Stimulated activated CD8-positive, alpha-beta memory T cell treated with anti-CD3 and anti-CD28 coated beads, Interleukin-12 subunit alpha, Interleukin-12 subunit beta, amount 100 ng/mL, for 24 hours (primary cell): ENCODE measurements at regions not wholly inside any gene's neighbourhood (a gene's known extent, or its start where the extent isn't known, plus 50 kb on each side); places are given as distances from the start of the nearest gene placed in this dataset.
"Not testable (repeated sequence)": the region's sequence is repeated elsewhere in the genome, so short reads cannot be mapped to it uniquely, and the experiment has no call there.

ENCODE experiments used
- DNase-seq: peaks from one replicate; pipeline ENCODE4 v3.0.0-alpha.2; 2020; ENCODE audit errors: extremely low read depth

DNA sequence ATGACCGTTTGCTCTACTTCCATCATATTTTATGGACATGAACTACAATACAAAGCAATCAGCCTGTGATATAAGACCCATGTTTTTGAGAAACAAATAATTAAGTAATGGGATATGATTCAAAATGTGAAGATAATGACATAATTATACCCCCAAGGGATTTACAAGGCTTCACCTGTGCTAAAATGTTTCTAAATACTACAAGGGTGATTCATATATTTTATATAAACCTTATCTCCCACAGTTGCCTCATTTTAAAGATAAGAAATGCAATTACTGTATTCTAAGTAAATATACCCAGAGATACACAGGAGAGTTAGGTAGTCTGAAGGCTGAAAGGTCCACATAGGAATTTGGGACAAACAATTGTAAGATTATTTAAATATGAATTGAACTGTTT lies 662.0 kb upstream of the CHD1 start:
- DNase-seq = no peak

DNA sequence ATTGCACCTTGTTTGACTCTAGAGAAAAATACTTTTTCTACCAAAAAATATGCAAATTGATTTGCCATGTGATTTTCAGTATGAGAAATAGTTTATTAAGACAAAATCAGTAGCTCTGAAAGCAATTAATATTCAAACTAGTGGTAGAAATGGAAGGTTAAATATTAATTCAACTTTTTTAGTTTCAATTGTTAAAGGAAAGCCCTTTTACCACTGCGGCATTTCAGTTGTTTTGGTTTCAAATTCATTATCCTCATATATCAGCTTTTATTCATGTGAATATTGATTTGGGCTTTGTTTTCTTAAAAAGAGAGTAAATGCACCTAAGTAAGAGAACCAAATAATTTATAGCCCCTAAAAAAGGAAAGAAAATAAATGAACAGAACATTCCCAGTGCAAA lies 660.6 kb upstream of the CHD1 start:
- no peak for DNase-seq

DNA sequence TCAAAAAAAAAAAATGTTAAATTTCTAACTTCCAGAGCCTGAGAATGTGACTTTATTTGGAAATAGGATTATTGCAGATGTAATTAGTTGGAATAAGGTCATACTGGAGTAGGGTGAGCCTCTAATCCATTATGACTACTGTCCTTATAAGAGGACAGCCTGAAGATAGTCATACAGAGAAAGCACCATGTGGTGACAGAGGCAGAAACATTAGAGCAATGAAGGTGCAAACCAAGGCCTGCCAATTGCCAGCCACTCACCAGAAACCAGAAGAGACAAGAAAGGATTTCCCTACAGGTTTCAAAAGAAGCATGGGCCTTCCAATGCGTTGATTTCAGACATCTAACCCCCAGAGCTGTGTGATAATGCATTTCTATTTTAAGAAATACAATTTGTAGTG lies 659.2 kb upstream of the CHD1 start:
- no peak for DNase-seq

DNA sequence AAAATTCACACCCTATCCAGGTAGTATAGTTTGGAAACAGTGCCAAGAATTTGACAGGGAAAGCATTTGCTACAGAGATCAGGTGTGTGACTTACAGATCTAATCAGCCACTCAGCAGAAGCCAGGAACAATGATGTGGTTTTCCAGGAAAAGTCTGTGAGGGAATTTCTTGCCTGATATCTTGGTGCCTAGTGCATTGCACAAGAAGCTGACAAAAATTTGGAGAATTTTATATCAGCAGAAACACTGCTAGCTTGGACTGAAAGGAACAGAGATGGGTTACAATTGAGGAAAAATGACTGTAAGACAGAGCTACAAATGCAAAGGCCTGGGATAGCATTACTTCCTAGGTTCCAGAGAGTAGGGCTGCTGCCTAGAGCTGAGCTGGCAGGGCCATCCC lies 658.1 kb upstream of the CHD1 start:
- DNase-seq = no peak

DNA sequence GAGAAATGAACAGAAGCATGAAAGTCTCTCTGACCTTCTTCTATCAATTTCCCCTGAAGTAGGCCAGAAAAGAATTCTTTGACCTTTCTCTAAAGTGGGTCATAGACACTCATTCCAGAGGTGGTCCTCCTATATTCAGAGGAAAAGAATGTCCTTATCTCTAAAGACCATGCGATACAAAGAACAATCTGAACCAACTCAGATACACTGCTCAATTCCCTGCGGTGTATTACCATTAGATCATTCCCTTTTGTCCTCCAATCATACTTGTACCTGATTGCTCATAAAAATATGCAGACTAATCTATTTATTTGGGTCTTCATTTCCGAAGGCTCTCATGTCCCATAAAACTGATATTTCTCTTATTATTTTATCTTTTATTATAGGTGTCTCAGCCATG lies 652.4 kb upstream of the CHD1 start:
- not testable (repeated sequence) for DNase-seq

DNA sequence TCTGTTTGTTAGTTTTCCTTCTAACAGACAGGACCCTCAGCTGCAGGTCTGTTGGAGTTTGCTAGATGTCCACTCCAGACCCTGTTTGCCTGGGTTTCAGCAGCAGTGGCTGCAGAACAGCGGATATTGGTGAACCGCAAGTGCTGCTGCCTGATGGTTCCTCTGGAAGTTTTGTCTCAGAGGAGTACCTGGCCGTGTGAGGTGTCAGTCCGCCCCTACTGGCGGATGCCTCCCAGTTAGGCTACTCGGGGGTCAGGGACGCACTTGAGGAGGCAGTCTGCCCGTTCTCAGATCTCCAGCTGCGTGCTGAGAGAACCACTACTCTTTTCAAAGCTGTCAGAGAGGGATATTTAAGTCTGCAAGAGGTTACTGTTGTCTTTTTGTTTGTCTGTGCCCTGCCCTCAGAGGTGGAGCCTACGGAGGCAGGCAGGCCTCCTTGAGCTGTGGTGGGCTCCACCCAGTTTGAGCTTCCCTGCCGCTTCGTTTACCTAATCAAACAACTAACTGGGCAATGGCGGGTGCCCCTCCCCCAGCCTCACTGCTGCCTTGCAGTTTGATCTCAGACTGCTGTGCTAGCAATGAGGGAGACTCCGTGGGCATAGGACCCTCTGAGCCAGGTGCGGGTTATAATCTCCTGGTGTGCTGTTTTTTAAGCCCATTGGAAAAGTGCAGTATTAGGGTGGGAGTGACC lies 634.3 kb upstream of the CHD1 start:
- not testable (repeated sequence) for DNase-seq

DNA sequence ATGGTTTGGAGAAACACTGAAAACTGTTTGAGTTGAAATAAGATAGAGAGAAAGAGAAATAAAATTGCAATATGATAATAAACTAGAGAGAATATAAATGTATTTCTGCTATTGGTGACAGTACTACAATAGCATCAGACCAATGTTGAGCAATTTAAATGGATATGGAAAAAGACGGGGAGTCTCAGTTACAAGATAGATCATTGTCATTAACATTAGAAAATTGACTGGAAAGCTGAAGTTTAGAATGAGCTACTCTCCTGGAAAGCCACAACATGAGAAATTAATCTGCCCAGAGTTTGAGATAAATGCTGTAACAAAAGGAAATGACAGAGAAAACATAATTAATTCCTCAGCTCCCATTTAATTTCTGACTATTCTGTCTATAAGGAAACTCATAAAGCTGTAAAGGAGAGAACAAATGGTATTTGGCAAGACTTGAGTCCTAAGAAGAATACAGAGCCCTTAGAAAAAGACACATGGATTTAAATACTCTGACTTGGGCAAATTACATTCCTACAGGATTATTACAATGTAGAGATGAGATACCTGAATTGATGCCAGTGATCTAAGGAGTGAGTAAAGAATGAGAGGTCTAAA lies 624.5 kb upstream of the CHD1 start:
- no peak for DNase-seq

DNA sequence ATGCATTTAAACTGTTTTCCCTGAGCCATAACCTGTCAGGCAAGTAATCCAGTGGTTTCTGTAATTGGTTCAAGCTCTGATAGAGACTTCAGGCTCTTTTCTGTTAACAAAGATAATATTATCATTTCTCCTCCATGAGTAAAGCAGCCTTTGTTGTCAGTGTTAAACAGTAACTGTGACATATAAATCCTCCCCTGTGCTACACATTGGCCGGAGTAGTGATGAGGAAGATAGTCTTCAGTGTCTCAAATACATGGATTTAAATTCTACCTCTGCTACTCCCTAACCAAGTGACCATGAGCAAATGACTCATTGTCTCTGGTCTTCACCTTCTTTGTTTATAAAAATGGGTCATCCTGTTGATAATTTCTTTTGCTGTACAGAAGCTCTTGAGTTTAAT lies 615.5 kb upstream of the CHD1 start:
- no peak for DNase-seq

DNA sequence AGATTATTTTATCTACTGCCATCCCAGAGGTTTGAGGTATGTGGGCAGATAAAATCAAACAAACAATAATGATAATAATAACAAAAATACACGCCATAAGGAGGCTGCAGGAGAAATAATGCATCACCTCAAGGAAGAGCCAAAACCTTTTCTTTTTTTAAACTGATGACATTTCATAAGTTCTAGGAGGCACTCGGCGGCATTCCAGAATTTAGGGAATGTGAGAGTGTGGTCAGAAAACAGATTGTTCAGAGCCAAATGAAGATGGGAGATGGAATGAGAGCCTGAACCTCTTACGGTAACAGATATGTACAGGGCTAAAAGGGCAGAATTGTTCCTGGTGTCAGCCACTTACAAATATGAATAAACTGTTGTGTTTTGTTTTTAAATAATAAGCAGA lies 615.0 kb upstream of the CHD1 start:
- DNase-seq = no peak

DNA sequence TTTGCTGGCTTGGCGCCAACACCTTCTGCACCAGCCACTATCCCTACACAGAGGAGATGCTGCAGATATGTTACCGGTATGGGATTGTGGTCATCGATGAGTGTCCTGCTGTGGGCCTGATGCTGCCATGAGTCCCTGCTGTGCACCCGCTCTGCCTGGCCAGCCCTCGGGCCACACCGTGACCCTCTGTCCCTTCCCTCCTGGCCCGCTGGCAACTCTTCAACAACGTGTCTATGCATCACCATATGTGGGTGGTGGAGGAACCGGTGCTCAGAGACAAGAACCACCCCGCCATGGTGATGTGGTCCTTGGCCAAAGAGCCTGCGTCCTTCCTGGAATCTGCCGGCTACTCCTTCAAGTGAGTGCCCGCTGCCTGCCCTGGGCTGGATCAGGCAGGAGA lies 605.4 kb upstream of the CHD1 start:
- not testable (repeated sequence) for DNase-seq

DNA sequence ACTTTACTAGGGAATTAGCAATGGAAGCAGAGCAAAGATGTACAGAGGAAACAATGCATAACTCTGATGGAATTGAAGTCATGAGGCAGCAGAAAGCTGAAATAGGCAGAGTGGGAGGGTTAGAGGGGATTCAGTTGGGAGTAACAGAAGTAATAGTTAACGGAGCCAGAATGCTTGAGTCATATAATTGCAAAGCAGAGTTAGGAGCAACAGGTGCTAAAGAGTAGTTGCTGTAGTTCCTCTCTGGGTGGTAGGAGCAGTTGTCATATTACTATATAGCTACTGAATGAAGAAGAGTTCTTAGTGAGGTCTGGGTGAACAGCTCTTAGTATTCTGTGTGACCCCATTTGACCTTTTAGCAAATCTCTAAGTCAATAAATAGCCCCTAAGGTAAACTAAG lies 592.9 kb upstream of the CHD1 start:
- not testable (repeated sequence) for DNase-seq

DNA sequence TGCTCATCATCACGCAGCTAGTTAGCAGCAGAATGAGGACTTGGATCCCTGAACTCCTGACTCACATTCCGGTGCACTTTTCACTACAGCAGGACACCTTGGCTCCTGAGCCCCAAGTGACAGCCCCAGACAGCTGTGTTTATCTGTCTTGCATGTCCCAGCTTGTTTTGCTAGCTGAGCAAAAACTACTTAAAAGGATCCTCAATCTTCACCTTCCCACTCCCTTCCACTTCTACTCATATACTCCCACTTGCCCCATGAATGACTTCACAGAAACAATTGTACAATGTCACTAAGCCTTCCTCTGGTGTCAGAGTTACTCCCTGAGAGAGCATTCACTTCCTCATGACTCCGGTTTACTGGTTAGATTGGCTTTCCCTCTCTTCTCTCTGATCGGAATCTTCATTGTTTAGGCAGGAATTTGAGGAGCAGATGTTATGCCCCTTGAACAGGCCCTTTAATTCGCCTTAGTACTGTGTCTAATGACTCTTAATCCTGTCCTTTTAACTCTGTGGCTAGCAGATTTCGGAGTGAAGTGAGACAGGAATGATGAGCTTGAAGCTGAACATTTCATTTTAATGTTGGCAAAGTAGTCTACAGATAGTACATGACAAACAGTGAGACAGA lies 587.2 kb upstream of the CHD1 start:
- not testable (repeated sequence) for DNase-seq

DNA sequence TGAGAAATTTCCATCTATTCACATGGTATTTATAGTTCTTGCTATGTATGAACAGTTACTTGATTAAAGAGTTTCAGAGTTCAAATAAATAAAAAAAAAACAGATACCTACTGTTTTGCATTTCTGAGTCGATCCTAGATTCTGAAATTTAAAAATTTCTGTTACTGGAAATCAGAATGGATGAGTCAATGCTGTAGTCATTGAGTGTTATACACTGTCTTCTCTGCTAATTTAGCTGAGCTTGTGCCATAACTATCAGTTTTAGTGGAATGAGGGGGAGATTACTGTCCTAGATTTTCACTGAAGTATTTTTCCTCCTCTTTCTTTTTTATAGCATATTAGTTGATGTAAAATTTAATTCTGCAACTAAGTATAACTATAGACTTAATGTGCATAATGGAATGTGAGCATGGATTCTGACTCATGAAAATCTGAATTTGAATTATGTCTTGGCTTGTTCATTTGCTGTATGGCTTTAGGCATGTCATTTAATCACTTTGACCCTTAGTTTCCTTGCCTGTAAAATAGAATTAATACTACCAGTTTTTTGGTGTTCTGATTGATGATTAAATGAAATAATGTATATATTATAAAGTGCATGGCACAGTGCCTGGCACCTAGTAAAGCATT lies 581.5 kb upstream of the CHD1 start:
- DNase-seq = not testable (repeated sequence)

DNA sequence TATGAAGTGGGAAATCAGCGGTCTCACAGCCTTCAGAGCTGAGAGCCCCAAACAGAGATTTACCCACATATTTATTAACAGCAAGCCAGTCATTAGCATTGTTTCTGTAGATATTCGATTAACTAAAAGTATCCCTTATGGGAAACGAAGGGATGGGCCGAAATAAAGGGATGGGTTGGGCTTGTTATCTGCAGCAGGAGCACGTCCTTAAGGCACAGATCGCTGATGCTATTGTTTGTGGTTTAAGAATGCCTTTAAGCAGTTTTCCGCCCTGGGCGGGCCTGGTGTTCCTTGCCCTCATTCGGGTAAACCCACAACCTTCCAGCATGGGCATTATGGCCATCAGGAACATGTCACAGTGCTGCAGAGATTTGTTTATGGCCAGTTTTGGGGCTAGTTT lies 580.3 kb upstream of the CHD1 start:
- DNase-seq = not testable (repeated sequence)

DNA sequence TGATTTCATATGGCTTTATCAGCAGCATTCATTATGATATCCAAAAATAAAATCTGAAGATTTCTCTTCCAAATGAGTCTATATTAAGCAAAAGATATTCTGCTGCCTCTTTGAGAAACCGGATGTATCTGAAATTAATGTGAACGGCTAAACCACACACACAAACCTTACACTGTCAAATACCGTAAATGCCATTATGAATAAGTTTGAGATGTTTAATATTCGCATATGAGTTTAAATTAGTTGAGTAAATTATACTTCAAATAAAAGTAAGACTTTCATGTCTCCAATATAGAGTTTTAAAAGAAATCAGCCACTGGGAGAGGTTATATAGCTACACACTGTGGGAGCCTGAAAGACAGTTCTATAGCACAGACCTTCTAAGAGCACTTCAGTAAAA lies 566.6 kb upstream of the CHD1 start:
- DNase-seq = not testable (repeated sequence)

DNA sequence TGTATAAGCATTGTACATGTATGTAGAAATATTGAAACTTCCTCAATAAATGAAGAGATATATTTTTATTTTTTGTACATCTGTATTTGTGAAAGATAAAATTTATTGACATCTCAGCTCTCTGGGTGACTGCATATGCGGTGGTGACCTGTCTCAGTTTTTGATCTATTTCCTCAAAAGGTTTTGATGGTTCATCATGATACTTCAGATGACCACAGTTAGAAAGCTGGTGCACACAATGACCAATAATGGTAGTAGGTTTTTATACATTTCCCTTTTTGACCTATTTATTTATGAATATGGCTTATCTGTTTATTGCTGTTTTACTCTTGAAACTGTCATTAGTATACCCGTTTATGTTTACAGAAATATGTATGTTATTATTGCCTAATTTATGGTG lies 549.6 kb upstream of the CHD1 start:
- DNase-seq = not testable (repeated sequence)

DNA sequence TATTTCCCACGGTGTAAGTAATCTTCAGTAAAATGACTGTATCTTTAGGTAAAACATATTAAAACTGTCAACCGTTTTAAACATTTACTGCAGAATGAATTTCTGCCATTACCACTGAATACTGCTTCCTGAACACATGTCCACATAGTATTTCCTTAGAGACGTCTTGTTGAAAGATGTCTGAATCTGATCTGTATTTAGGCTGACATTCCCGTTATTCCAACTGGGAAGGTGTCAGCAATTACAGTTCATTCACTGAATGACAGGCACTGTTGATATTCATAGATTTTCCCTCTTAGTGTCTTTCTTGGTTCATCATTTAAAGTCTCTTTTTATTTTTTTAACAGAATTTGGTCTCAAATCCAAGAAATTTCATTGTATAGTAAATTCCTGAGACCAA lies 544.5 kb upstream of the CHD1 start:
- not testable (repeated sequence) for DNase-seq

DNA sequence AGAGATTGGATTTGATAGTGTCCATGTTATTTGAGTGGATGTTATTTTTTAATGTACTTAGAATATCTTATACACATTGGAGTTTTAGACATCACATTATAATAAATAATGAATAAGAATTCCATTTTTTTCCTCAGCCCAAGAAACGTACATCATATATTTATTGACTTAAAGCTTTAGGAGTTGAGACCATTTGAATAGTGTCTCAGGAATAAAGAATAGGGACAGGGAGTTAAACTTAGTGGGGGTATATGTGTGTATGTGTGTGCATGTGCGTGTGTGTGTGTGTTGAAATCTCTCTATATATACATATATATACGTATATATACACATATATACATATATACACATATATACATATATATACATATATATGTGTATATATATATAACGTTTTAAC lies 542.9 kb upstream of the CHD1 start:
- not testable (repeated sequence) for DNase-seq

DNA sequence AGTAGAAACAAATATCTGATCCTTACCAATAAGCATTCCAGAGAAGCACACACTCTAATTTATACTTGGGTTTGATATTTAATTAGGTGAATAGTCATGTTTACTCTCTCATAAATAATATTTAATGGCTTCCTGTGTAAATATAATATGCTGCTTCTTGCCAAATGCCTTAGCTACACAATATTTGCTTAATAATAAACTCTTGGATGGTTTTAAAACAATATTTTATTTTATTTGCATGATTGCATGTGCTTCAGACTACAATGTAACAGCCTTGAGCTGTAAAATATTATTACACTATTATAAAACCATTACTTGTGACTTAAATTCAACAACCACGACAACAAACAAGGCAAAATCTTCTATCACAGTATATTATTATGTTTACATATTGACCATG lies 542.4 kb upstream of the CHD1 start:
- DNase-seq = not testable (repeated sequence)

DNA sequence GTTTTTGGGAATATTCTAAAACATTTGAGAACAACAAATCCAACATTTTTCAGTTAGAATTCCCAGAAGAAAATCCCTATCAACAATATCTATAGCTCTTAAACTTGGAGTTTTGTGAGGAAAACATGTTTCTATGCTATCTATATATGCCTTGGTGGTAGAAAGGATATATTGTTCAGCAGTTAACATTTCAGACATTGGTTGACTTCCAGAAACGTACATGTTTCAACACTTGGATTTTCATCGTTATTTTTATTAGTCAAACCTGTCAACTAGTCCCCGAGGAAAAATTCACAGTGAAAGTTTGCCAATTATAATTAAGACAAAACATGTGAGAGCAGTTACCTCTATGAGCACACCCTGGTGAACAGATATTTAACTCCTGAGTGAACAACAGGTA lies 541.8 kb upstream of the CHD1 start:
- not testable (repeated sequence) for DNase-seq

DNA sequence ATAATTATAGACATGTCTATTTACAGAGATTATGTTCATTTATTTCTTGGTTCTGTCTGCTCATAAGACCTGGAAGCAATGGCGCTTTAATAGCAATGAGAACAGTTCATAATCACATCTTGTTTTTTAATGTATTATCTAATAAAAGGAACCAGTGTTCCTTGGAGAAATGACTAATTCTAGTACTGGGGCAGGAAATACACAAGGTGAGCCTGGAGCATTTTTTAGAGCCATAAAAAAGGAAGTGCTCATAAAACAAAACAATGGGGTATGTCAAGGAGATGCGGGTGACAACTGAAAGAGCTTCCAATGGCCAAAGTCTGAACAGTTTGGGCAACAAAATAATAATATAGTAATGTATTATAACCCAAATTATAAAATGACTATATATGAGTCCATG lies 531.9 kb upstream of the CHD1 start:
- no peak for DNase-seq

DNA sequence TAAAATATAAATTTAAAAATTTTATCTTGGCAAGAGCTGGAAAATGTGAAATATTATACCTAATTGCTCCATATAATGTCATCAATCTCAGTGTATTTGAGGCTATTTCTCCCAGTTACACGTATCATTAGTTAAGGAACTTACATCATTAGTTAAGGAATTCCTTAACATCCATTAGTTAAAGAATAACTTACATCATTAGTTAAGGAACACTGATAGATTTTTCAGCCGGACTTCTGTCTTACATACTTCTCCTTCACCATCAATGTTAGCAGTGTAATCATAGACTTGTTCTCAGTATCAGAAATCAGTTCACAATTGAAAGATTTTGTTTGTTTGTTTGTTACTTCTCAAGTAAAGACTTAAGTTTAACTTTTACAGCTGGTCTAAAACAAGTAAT lies 524.4 kb upstream of the CHD1 start:
- no peak for DNase-seq

DNA sequence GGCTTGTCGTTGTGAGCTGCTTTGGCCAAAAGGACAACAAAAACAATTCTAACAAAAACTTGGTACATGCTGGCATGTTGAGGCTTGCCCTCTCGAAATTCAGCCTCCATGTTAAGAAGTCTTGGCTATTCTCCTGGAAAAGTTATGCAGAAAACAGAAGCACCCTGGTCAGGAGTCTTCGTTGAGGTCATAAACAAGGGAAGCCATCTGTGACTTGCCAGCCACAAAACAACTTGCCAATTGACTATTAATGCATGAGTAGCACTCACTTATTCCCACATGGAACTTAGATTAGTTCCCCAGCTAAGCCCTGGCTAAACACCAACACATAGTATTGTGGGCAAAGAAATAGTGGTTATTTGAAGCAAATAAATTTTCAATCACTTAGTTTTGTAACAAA lies 521.0 kb upstream of the CHD1 start:
- DNase-seq = no peak
